Left lung (tissue), 4 donors: ENCODE measurements at regions not wholly inside any gene's neighbourhood (a gene's known extent, or its start where the extent isn't known, plus 50 kb on each side); places are given as distances from the start of the nearest gene placed in this dataset.

Experiments used
- ATAC-seq: fragments of 200-7000 bp; cut with Tn5 transposase; one replicate; pipeline ENCODE4 v1.9.1; 2020; ENCODE audit warnings: moderate library complexity
- DNase-seq, 4 donors: peaks; one replicate each; pipeline ENCODE4 v3.0.0-alpha.2; 2013 to 2020
- H3K27ac ChIP-seq, 2 donors: fragments of 200-600 bp; sonication (generic) in 1 of 2; one replicate each; pipeline versions ENCODE4 v1.5.0 to v1.8.0; 2020 to 2021
- H3K27me3 ChIP-seq, 2 donors: fragments of 200-600 bp; sonication (generic) in 1 of 2; one replicate each; pipeline versions ENCODE4 v1.5.0 to v1.8.0; 2020 to 2021
- H3K36me3 ChIP-seq, 2 donors: fragments of 200-600 bp; sonication (generic) in 1 of 2; one replicate each; pipeline versions ENCODE4 v1.5.0 to v1.8.0; 2020 to 2021
- H3K4me1 ChIP-seq, 2 donors: fragments of 200-600 bp; one replicate each; pipeline ENCODE4 v1.8.0; 2021
- H3K4me3 ChIP-seq, 2 donors: fragments of 200-600 bp; sonication (generic) in 1 of 2; one replicate each; pipeline versions ENCODE4 v1.5.0 to v1.8.0; 2020 to 2021; ENCODE audit warnings: mild to moderate bottlenecking in 1 of 2
- H3K9me3 ChIP-seq, 2 donors: fragments of 200-600 bp; sonication (generic) in 1 of 2; one replicate each; pipeline versions ENCODE4 v1.5.0 to v1.8.0; 2020 to 2021
- intact Hi-C, 2 donors: fragments of 100-400 bp; cut with DNase I; formaldehyde crosslinking; loops; one replicate each; pipeline versions ENCODE4 v1.11.2 to v1.14.2; 2022
- TF ChIP-seq, protein P1 (sequence below), 2 donors: fragments of 200-600 bp; sonication (generic) in 1 of 2; IDR thresholded peaks; one replicate each; pipeline versions ENCODE4 v1.5.0 to v1.8.0; 2021; ENCODE audit warnings: antibody characterized with exemption in 2 of 2
- donor health status: DM: no; HTN: yes; CAD: no.
- donor health status: DM: no; HTN: no; CAD: no.

- Histone ChIP-seq H3K4me3 (no peak overlapping the region), H3K27me3 (no peaks in the 10 kb centered on the region), H3K27ac (no peak overlapping the region), H3K4me1 (no peaks in the 10 kb centered on the region), H3K9me3 (no peaks in the 10 kb centered on the region), H3K36me3 (no peaks in the 10 kb centered on the region)
- ATAC-seq: no peak
- no peak for DNase-seq
- TF ChIP-seq, protein P1, sequence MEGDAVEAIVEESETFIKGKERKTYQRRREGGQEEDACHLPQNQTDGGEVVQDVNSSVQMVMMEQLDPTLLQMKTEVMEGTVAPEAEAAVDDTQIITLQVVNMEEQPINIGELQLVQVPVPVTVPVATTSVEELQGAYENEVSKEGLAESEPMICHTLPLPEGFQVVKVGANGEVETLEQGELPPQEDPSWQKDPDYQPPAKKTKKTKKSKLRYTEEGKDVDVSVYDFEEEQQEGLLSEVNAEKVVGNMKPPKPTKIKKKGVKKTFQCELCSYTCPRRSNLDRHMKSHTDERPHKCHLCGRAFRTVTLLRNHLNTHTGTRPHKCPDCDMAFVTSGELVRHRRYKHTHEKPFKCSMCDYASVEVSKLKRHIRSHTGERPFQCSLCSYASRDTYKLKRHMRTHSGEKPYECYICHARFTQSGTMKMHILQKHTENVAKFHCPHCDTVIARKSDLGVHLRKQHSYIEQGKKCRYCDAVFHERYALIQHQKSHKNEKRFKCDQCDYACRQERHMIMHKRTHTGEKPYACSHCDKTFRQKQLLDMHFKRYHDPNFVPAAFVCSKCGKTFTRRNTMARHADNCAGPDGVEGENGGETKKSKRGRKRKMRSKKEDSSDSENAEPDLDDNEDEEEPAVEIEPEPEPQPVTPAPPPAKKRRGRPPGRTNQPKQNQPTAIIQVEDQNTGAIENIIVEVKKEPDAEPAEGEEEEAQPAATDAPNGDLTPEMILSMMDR (IDR thresholded peaks at IDR 0.05): no peak
- intact Hi-C loops: no loop called here
These were observed 533.4 kb upstream of the NBEA start for GRCh38 chr13:34408640-34409039.

GRCh38 chr13:34409496-34410182, 532.4 kb upstream of the NBEA start:
- intact Hi-C loops: no loop called here
- H3K36me3 ChIP-seq: no peaks in the 10 kb centered on the region
- no peak overlapping the region for H3K27ac ChIP-seq
- H3K4me1 ChIP-seq: no peaks in the 10 kb centered on the region
- no peaks in the 10 kb centered on the region for H3K27me3 ChIP-seq
- H3K4me3 ChIP-seq: no peak overlapping the region
- H3K9me3 ChIP-seq: peaks cover 0 to 4% of the 10 kb centered on the region in 2 donors
- TF ChIP-seq, protein P1 (IDR thresholded peaks at IDR 0.05): no peak
- DNase-seq: no peak
- ATAC-seq: no peak

GRCh38 chr13:34410678-34411077, 531.4 kb upstream of the NBEA start:
- no peaks in the 10 kb centered on the region for H3K27me3 ChIP-seq
- DNase-seq (peak in 1 of 4 donors; percentile 12), ATAC-seq (no peak)
- H3K27ac ChIP-seq: no peak overlapping the region
- TF ChIP-seq, protein P1 (IDR thresholded peaks at IDR 0.05): no peak
- no peaks in the 10 kb centered on the region for H3K4me1 ChIP-seq
- no peaks in the 10 kb centered on the region for H3K36me3 ChIP-seq
- peaks cover 0 to 4% of the 10 kb centered on the region in 2 donors for H3K9me3 ChIP-seq
- H3K4me3 ChIP-seq: no peak overlapping the region
- intact Hi-C loops: no loop called here

- no peak overlapping the region for H3K4me3 ChIP-seq
- DNase-seq (no peak), ATAC-seq (no peak)
- no peaks in the 10 kb centered on the region for H3K4me1 ChIP-seq
- peaks cover 0 to 4% of the 10 kb centered on the region in 2 donors for H3K9me3 ChIP-seq
- intact Hi-C loops: no loop called here
- no peak overlapping the region for H3K27ac ChIP-seq
- TF ChIP-seq, protein P1 (IDR thresholded peaks at IDR 0.05): no peak
- H3K36me3 ChIP-seq: no peaks in the 10 kb centered on the region
- no peaks in the 10 kb centered on the region for H3K27me3 ChIP-seq
These were observed 530.9 kb upstream of the NBEA start for GRCh38 chr13:34411177-34411576.

DNA sequence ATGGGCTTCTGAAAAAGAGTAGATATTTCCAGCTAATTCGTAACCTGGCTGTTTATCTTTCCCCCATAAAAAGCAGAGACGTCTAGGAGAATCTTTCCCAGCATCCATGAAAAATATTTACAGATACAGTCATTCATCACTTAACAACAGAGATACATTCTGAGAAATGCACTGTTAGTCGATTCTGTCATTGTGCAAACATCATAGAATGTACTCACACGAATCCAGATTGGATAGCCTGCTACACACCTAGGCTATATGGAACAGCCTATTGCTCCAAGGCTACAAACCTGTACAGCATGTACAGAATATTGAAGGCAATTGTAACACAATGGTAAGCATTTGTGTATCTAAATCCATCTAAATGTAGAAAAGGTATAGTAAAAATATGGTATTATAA, 530.2 kb upstream of the NBEA start:
- TF ChIP-seq, protein P1 (IDR thresholded peaks at IDR 0.05): no peak

More for the DNA sequence above, 530.2 kb upstream of the NBEA start:
- Histone ChIP-seq H3K4me3 (no peak overlapping the region), H3K36me3 (no peaks in the 10 kb centered on the region), H3K27me3 (no peaks in the 10 kb centered on the region), H3K4me1 (no peaks in the 10 kb centered on the region), H3K9me3 (peaks cover 0 to 4% of the 10 kb centered on the region in 2 donors), H3K27ac (no peak overlapping the region)
- no peak for DNase-seq
- intact Hi-C loops: no loop called here
- no peak for ATAC-seq
